Caco-2 (cell line): ENCODE measurements at regions not wholly inside any gene's neighbourhood (a gene's known extent, or its start where the extent isn't known, plus 50 kb on each side); places are given as distances from the start of the nearest gene placed in this dataset.
"Not testable (repeated sequence)": the region's sequence is repeated elsewhere in the genome, so short reads cannot be mapped to it uniquely, and the experiment has no call there.

Source experiments
- BruUV-seq: library from RNA; stranded (reverse); fragments of 400-500 nt; replicated peaks from 2 replicates; lab custom pipeline; 2021; lab: Mats Ljungman, UMichigan
- CTCF ChIA-PET: fragments of 300-600 bp; sonication (Branson Sonifier 250); formaldehyde crosslinking; loops from one replicate; lab custom pipeline; 2022; ENCODE audit warnings: antibody characterized with exemption; lab: Charles Lee
- POLR2A ChIA-PET: fragments of 300-600 bp; sonication (Branson Sonifier 250); formaldehyde crosslinking; loops from one replicate; lab custom pipeline; 2022; ENCODE audit warnings: antibody characterized with exemption; lab: Charles Lee
- DNase-seq, 2 experiments: peaks; one replicate each; pipeline versions ENCODE4 v3.0.0 to v3.0.0-alpha.2; 2020 to 2022
- H3K27me3 ChIP-seq: replicated peaks from 2 replicates; pipeline ENCODE4 v1.6.0; 2011; ENCODE audit warnings: low read length; ENCODE audit not compliant: control insufficient read depth, insufficient read depth
- H3K36me3 ChIP-seq: 2 replicates; pipeline ENCODE4 v1.5.1; 2011; ENCODE audit warnings: low read length; ENCODE audit not compliant: control insufficient read depth, insufficient read depth
- H3K4me1 ChIP-seq: fragments of 250-450 bp; sonication (Bioruptor Pico); 2 replicates; pipeline ENCODE4 v1.5.1; 2020; ENCODE audit warnings: mild to moderate bottlenecking
- H3K4me3 ChIP-seq: 2 replicates; pipeline ENCODE4 v1.5.1; 2011; ENCODE audit warnings: low read depth, mild to moderate bottlenecking, control low read depth, low read length
- H3K9me3 ChIP-seq: fragments of 250-450 bp; sonication (Bioruptor Pico); 2 replicates; pipeline ENCODE4 v1.5.1; 2020; ENCODE audit warnings: mild to moderate bottlenecking, moderate library complexity
- H3K27ac Mint-ChIP-seq: one replicate; pipeline ENCODE4 v1.8.0; 2022; ENCODE audit warnings: mixed read lengths; ENCODE audit not compliant: unreplicated experiment
- H3K27me3 Mint-ChIP-seq: one replicate; pipeline ENCODE4 v1.8.0; 2022; ENCODE audit warnings: mixed read lengths; ENCODE audit not compliant: insufficient read depth, unreplicated experiment
- H3K36me3 Mint-ChIP-seq: one replicate; pipeline ENCODE4 v1.8.0; 2022; ENCODE audit warnings: mild to moderate bottlenecking, mixed read lengths; ENCODE audit not compliant: insufficient read depth, unreplicated experiment
- H3K4me1 Mint-ChIP-seq: one replicate; pipeline ENCODE4 v1.8.0; 2022; ENCODE audit warnings: low read depth, mixed read lengths; ENCODE audit not compliant: unreplicated experiment
- H3K4me3 Mint-ChIP-seq: one replicate; pipeline ENCODE4 v1.8.0; 2022; ENCODE audit warnings: mild to moderate bottlenecking, moderate library complexity, mixed read lengths; ENCODE audit not compliant: unreplicated experiment
- H3K9me3 Mint-ChIP-seq: one replicate; pipeline ENCODE4 v1.8.0; 2022; ENCODE audit warnings: mixed read lengths; ENCODE audit not compliant: unreplicated experiment
- CTCF ChIP-seq, 2 experiments: fragments of 200-600 bp in 1 of 2; IDR thresholded peaks; 1 replicate in 1 of 2; 2 replicates in 1 of 2; pipeline versions ENCODE4 v1.5.1 to v1.8.0; 2011 to 2022; ENCODE audit warnings: antibody characterized with exemption in 1 of 2, control low read depth in 1 of 2, inconsistent platforms in 1 of 2, low read depth in 1 of 2, low read length in 1 of 2, mild to moderate bottlenecking in 1 of 2, moderate library complexity in 1 of 2; ENCODE audit not compliant: insufficient read depth in 1 of 2, severe bottlenecking in 1 of 2, unreplicated experiment in 1 of 2
- intact Hi-C: fragments of 100-400 bp; cut with micrococcal nuclease; formaldehyde crosslinking; loops from one replicate; pipeline ENCODE4 v1.10.0; 2022; ENCODE audit not compliant: unreplicated experiment

- H3K9me3 ChIP-seq, result no peaks in the 10 kb centered on the region
- POLR2A ChIA-PET, result no interaction called here
- no peaks in the 10 kb centered on the region for H3K36me3 ChIP-seq
- H3K4me3 Mint-ChIP-seq, result no peak overlapping the region
- no TSS peak for BruUV-seq
- no peaks in the 10 kb centered on the region for H3K9me3 Mint-ChIP-seq
- CTCF ChIA-PET, result no interaction called here
- TF ChIP-seq CTCF (IDR thresholded peaks at IDR 0.05; ENCODE audit: insufficient read depth in 1 of 2, low read depth in 1 of 2, low read length in 1 of 2, severe bottlenecking in 1 of 2, unreplicated experiment in 1 of 2), result no peak
- no peaks in the 10 kb centered on the region for H3K27me3 ChIP-seq
- no peak for DNase-seq
- H3K27me3 Mint-ChIP-seq, result peaks cover 7% of the 10 kb centered on the region
- no peak overlapping the region for H3K27ac Mint-ChIP-seq
- H3K4me3 ChIP-seq, result no peak overlapping the region
- no peaks in the 10 kb centered on the region for H3K36me3 Mint-ChIP-seq
- intact Hi-C loops, result no loop called here
- H3K4me1 Mint-ChIP-seq, result peaks cover 16% of the 10 kb centered on the region
- H3K4me1 ChIP-seq, result peaks cover 6% of the 10 kb centered on the region; the same call in 1 of the 2 replicates
These were observed 104.4 kb downstream of the SINHCAF start for GRCh38 chr12:31221551-31221945.

- H3K4me1 ChIP-seq, result no peaks in the 10 kb centered on the region
- BruUV-seq, result no TSS peak
- Mint-ChIP-seq H3K27ac (no peak overlapping the region), H3K36me3 (no peaks in the 10 kb centered on the region), H3K27me3 (peaks cover 7% of the 10 kb centered on the region), H3K4me3 (no peak overlapping the region), H3K4me1 (peaks cover 7% of the 10 kb centered on the region), H3K9me3 (no peaks in the 10 kb centered on the region)
- no peak for DNase-seq
- H3K27me3 ChIP-seq, result no peaks in the 10 kb centered on the region
- intact Hi-C loops, result no loop called here
- no peaks in the 10 kb centered on the region for H3K9me3 ChIP-seq
- no peaks in the 10 kb centered on the region for H3K36me3 ChIP-seq
- TF ChIP-seq CTCF (IDR thresholded peaks at IDR 0.05; ENCODE audit: insufficient read depth in 1 of 2, low read depth in 1 of 2, low read length in 1 of 2, severe bottlenecking in 1 of 2, unreplicated experiment in 1 of 2), result no peak
- no peak overlapping the region for H3K4me3 ChIP-seq
- ChIA-PET CTCF (interaction anchor here (0.7 kb wide), 1 partner anchor 12 kb away, joined by 3 read pairs; no protein-coding TSS in a partner anchor), POLR2A (no interaction called here)
These were observed 103.2 kb downstream of the SINHCAF start for GRCh38 chr12:31222620-31223222.

GRCh38 chr12:31223640-31224039 lies 102.3 kb downstream of the SINHCAF start:
- CTCF ChIA-PET, result interaction anchor here (0.7 kb wide), 1 partner anchor 11 kb away, joined by 3 read pairs; no protein-coding TSS in a partner anchor
- H3K36me3 ChIP-seq, DNase-seq, BruUV-seq, intact Hi-C loops, H3K4me1 ChIP-seq, H3K9me3 Mint-ChIP-seq, H3K27me3 Mint-ChIP-seq, POLR2A ChIA-PET, H3K9me3 ChIP-seq, H3K36me3 Mint-ChIP-seq, H3K4me3 ChIP-seq, H3K4me3 Mint-ChIP-seq, H3K27ac Mint-ChIP-seq, H3K27me3 ChIP-seq, H3K4me1 Mint-ChIP-seq: not testable (repeated sequence)
